Caco-2 (cell line): ENCODE measurements at regions not wholly inside any gene's neighbourhood (a gene's known extent, or its start where the extent isn't known, plus 50 kb on each side); places are given as distances from the start of the nearest gene placed in this dataset.

Source experiments
- BruUV-seq: library from RNA; stranded (reverse); fragments of 400-500 nt; replicated peaks from 2 replicates; lab custom pipeline; 2021; lab: Mats Ljungman, UMichigan
- CTCF ChIA-PET: fragments of 300-600 bp; sonication (Branson Sonifier 250); formaldehyde crosslinking; loops from one replicate; lab custom pipeline; 2022; ENCODE audit warnings: antibody characterized with exemption; lab: Charles Lee
- POLR2A ChIA-PET: fragments of 300-600 bp; sonication (Branson Sonifier 250); formaldehyde crosslinking; loops from one replicate; lab custom pipeline; 2022; ENCODE audit warnings: antibody characterized with exemption; lab: Charles Lee
- DNase-seq, 2 experiments: peaks; one replicate each; pipeline versions ENCODE4 v3.0.0 to v3.0.0-alpha.2; 2020 to 2022
- H3K27me3 ChIP-seq: replicated peaks from 2 replicates; pipeline ENCODE4 v1.6.0; 2011; ENCODE audit warnings: low read length; ENCODE audit not compliant: control insufficient read depth, insufficient read depth
- H3K36me3 ChIP-seq: 2 replicates; pipeline ENCODE4 v1.5.1; 2011; ENCODE audit warnings: low read length; ENCODE audit not compliant: control insufficient read depth, insufficient read depth
- H3K4me1 ChIP-seq: fragments of 250-450 bp; sonication (Bioruptor Pico); 2 replicates; pipeline ENCODE4 v1.5.1; 2020; ENCODE audit warnings: mild to moderate bottlenecking
- H3K4me3 ChIP-seq: 2 replicates; pipeline ENCODE4 v1.5.1; 2011; ENCODE audit warnings: low read depth, mild to moderate bottlenecking, control low read depth, low read length
- H3K9me3 ChIP-seq: fragments of 250-450 bp; sonication (Bioruptor Pico); 2 replicates; pipeline ENCODE4 v1.5.1; 2020; ENCODE audit warnings: mild to moderate bottlenecking, moderate library complexity
- H3K27ac Mint-ChIP-seq: one replicate; pipeline ENCODE4 v1.8.0; 2022; ENCODE audit warnings: mixed read lengths; ENCODE audit not compliant: unreplicated experiment
- H3K27me3 Mint-ChIP-seq: one replicate; pipeline ENCODE4 v1.8.0; 2022; ENCODE audit warnings: mixed read lengths; ENCODE audit not compliant: insufficient read depth, unreplicated experiment
- H3K36me3 Mint-ChIP-seq: one replicate; pipeline ENCODE4 v1.8.0; 2022; ENCODE audit warnings: mild to moderate bottlenecking, mixed read lengths; ENCODE audit not compliant: insufficient read depth, unreplicated experiment
- H3K4me1 Mint-ChIP-seq: one replicate; pipeline ENCODE4 v1.8.0; 2022; ENCODE audit warnings: low read depth, mixed read lengths; ENCODE audit not compliant: unreplicated experiment
- H3K4me3 Mint-ChIP-seq: one replicate; pipeline ENCODE4 v1.8.0; 2022; ENCODE audit warnings: mild to moderate bottlenecking, moderate library complexity, mixed read lengths; ENCODE audit not compliant: unreplicated experiment
- H3K9me3 Mint-ChIP-seq: one replicate; pipeline ENCODE4 v1.8.0; 2022; ENCODE audit warnings: mixed read lengths; ENCODE audit not compliant: unreplicated experiment
- intact Hi-C: fragments of 100-400 bp; cut with micrococcal nuclease; formaldehyde crosslinking; loops from one replicate; pipeline ENCODE4 v1.10.0; 2022; ENCODE audit not compliant: unreplicated experiment
- TF ChIP-seq, protein P1 (sequence below), 2 experiments: fragments of 200-600 bp in 1 of 2; IDR thresholded peaks; 1 replicate in 1 of 2; 2 replicates in 1 of 2; pipeline versions ENCODE4 v1.5.1 to v1.8.0; 2011 to 2022; ENCODE audit warnings: antibody characterized with exemption in 1 of 2, control low read depth in 1 of 2, inconsistent platforms in 1 of 2, low read depth in 1 of 2, low read length in 1 of 2, mild to moderate bottlenecking in 1 of 2, moderate library complexity in 1 of 2; ENCODE audit not compliant: insufficient read depth in 1 of 2, severe bottlenecking in 1 of 2, unreplicated experiment in 1 of 2

DNA sequence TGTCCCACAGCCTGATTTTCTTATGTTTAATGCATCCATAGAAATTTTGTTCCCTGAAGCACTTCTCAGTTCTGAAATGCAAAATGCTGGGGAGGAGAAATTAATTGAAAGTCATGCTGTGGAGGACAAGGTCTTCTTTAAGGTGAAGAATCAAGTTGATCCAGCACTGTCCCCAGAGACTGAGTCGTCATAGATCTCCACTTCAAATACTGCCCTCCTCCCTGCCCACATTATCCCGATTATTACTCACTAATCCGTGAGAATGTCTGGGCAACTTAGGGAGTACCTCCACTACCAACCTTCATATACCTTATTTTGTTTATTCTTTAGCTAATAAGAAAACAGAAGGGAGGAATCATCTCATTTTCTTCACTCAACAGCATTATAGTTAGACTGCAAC lies 70.0 kb upstream of the FMN2 start:
- BruUV-seq: no TSS peak
- Mint-ChIP-seq H3K4me1 (no peaks in the 10 kb centered on the region), H3K9me3 (peaks cover 21% of the 10 kb centered on the region), H3K36me3 (no peaks in the 10 kb centered on the region), H3K27ac (no peak overlapping the region), H3K27me3 (peaks cover 8% of the 10 kb centered on the region), H3K4me3 (no peak overlapping the region)
- Histone ChIP-seq H3K27me3 (no peaks in the 10 kb centered on the region), H3K4me1 (no peaks in the 10 kb centered on the region), H3K36me3 (no peaks in the 10 kb centered on the region), H3K9me3 (no peaks in the 10 kb centered on the region), H3K4me3 (no peak overlapping the region)
- intact Hi-C loops: loop anchor here (10.0 kb wide), 1 partner anchor 593 kb away; the partner anchor contains the start of gene GREM2
- TF ChIP-seq, protein P1, sequence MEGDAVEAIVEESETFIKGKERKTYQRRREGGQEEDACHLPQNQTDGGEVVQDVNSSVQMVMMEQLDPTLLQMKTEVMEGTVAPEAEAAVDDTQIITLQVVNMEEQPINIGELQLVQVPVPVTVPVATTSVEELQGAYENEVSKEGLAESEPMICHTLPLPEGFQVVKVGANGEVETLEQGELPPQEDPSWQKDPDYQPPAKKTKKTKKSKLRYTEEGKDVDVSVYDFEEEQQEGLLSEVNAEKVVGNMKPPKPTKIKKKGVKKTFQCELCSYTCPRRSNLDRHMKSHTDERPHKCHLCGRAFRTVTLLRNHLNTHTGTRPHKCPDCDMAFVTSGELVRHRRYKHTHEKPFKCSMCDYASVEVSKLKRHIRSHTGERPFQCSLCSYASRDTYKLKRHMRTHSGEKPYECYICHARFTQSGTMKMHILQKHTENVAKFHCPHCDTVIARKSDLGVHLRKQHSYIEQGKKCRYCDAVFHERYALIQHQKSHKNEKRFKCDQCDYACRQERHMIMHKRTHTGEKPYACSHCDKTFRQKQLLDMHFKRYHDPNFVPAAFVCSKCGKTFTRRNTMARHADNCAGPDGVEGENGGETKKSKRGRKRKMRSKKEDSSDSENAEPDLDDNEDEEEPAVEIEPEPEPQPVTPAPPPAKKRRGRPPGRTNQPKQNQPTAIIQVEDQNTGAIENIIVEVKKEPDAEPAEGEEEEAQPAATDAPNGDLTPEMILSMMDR (IDR thresholded peaks at IDR 0.05; ENCODE audit: insufficient read depth in 1 of 2, low read depth in 1 of 2, low read length in 1 of 2, severe bottlenecking in 1 of 2, unreplicated experiment in 1 of 2): no peak
- ChIA-PET POLR2A (no interaction called here), CTCF (no interaction called here)
- no peak for DNase-seq

DNA sequence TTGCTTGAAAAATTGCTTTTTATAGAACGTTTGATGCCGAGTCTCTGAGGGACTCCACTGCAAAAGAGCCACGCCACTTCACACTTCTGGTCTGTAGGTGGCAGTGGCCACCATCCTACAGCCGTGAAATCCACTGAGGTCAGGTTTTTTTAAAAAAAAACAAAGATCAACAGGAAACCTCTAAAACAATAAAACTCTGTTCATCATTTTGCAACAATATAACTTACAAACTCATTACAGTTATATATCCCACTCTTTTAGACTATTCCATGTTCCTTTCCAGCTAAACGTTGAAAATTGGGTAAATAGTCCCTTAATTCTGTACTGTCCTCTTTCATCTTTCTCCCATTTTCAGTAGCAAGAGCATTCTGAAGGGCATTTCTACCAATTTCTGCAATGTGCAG lies 64.6 kb upstream of the FMN2 start:
- Mint-ChIP-seq H3K36me3 (no peaks in the 10 kb centered on the region), H3K9me3 (no peaks in the 10 kb centered on the region), H3K4me1 (no peaks in the 10 kb centered on the region), H3K27ac (no peak overlapping the region), H3K4me3 (no peak overlapping the region), H3K27me3 (peaks cover 8% of the 10 kb centered on the region)
- Histone ChIP-seq H3K36me3 (no peaks in the 10 kb centered on the region), H3K4me1 (no peaks in the 10 kb centered on the region), H3K4me3 (no peak overlapping the region), H3K27me3 (no peaks in the 10 kb centered on the region), H3K9me3 (no peaks in the 10 kb centered on the region)
- DNase-seq: peak in 1 of 2 experiments; percentile 49
- intact Hi-C loops: loop anchor here (1.0 to 10.0 kb wide), 5 partner anchors 122 to 665 kb away; partner anchors contain the start of gene GREM2
- TF ChIP-seq, protein P1 (IDR thresholded peaks at IDR 0.05; ENCODE audit: insufficient read depth in 1 of 2, low read depth in 1 of 2, low read length in 1 of 2, severe bottlenecking in 1 of 2, unreplicated experiment in 1 of 2): peak; percentile 74 to 83
- ChIA-PET CTCF (interaction anchor here (1.0 kb wide), 1 partner anchor 124 kb away, joined by 5 read pairs; no protein-coding TSS in a partner anchor), POLR2A (no interaction called here)
- no TSS peak for BruUV-seq

GRCh38 chr1:240029418-240029817 lies 62.3 kb upstream of the FMN2 start:
- Histone ChIP-seq H3K27me3 (no peaks in the 10 kb centered on the region), H3K36me3 (no peaks in the 10 kb centered on the region), H3K4me3 (no peak overlapping the region), H3K4me1 (no peaks in the 10 kb centered on the region), H3K9me3 (no peaks in the 10 kb centered on the region)
- Mint-ChIP-seq H3K27me3 (peaks cover 5% of the 10 kb centered on the region), H3K27ac (no peak overlapping the region), H3K9me3 (peaks cover 9% of the 10 kb centered on the region), H3K36me3 (no peaks in the 10 kb centered on the region), H3K4me1 (no peaks in the 10 kb centered on the region), H3K4me3 (no peak overlapping the region)
- TF ChIP-seq, protein P1 (IDR thresholded peaks at IDR 0.05; ENCODE audit: insufficient read depth in 1 of 2, low read depth in 1 of 2, low read length in 1 of 2, severe bottlenecking in 1 of 2, unreplicated experiment in 1 of 2): no peak
- BruUV-seq: no TSS peak
- intact Hi-C loops: loop anchor here (5.0 to 10.0 kb wide), 2 partner anchors 138 to 585 kb away; partner anchors contain the start of gene GREM2
- ChIA-PET POLR2A (no interaction called here), CTCF (no interaction called here)
- DNase-seq: no peak
